ENCODE measurements at regions not wholly inside any gene's neighbourhood (a gene's known extent, or its start where the extent isn't known, plus 50 kb on each side); places are given as distances from the start of the nearest gene placed in this dataset.

GRCh38 chr10:125397608-125398007, 237.2 kb upstream of the CTBP2 start:
- no peak for DNase-seq

- no peak for DNase-seq
Observed at GRCh38 chr10:125396676-125397075, 236.3 kb upstream of the CTBP2 start.

DNA sequence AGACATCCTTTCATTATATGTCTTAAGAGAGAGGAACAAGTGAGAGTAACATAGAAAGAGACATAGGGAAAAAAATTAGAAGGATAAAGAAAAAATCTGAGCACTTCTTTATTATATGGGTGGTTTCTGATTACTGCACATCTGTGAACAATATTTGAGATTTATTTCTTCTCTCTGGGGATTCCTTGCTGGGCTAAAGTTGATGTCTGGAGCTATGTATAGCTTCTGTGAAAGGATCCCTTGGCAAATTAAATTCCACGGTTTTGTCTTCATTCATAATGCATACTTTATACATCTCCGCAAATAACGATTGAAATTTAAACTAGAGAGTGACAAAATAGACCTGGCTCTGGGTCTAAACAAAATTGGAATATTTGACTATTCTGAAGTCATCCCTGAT, 232.2 kb upstream of the CTBP2 start:
- no peak for DNase-seq

GRCh38 chr10:125392154-125392553, 231.8 kb upstream of the CTBP2 start:
- DNase-seq: no peak

- DNase-seq: no peak
Observed at GRCh38 chr10:125389648-125390047, 229.3 kb upstream of the CTBP2 start.

DNA sequence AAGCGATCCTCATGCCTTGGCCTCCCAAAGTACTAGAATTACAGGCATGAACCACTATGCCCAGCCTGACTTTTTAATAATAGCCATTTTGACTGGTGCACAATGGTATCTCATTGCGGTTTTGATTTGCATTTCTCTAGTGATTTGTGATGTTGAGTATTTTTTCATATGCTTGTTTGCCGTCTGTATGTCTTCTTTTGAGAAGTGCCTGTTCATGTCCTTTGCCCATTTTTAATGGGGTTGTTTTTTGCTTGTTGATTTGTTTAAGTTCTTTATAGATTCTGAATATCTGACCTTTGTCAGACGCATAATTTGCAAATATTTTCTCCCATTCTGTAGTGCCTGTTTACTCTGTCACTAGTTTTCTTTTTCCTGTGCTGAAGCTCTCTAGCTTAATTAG, 219.2 kb upstream of the CTBP2 start:
- DNase-seq: no peak

- DNase-seq: no peak
Observed at GRCh38 chr10:125377368-125377767, 217.0 kb upstream of the CTBP2 start.

GRCh38 chr10:125375210-125375609, 214.8 kb upstream of the CTBP2 start:
- DNase-seq: peak; percentile 23

DNA sequence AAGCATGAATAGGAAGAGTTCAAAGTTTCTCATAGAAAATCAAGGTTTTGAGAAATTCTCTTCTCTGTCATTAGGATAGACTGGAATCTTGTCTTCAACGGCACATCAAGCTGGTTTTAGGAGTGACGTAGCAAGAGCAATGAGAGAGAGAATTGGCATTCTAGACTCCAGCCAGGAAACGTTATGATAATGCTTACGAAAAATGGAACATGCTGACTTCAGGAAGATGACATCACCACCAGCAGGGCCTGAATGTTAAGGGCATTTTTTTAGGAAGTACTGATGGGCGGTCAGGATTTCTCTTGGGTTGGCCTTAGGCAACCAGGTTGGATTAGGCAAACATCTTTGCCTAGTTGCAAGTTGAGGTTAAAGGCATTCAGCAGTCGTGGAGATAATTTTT, 213.2 kb upstream of the CTBP2 start:
- no peak for DNase-seq

DNA sequence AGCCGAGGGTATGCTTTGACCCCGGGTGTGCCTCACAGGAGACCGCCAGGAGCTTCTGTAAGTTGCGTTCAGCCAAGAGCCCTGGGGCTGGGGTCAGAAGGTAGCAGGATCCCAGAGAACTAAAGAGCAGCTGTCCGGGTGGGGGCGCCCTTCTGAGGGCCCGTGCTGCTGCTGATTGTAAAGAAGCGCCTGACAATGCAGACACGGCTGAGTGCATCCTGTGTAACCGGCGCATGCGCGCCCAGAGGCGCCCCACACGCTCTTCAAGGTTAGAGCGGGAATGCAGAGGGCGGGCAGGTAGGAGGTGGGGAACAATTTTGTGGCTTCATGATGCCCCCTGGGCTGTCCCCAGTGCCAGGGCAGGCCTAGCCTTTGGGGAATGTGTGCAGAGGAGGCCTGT, 210.2 kb upstream of the CTBP2 start:
- peak; percentile 2 for DNase-seq

DNA sequence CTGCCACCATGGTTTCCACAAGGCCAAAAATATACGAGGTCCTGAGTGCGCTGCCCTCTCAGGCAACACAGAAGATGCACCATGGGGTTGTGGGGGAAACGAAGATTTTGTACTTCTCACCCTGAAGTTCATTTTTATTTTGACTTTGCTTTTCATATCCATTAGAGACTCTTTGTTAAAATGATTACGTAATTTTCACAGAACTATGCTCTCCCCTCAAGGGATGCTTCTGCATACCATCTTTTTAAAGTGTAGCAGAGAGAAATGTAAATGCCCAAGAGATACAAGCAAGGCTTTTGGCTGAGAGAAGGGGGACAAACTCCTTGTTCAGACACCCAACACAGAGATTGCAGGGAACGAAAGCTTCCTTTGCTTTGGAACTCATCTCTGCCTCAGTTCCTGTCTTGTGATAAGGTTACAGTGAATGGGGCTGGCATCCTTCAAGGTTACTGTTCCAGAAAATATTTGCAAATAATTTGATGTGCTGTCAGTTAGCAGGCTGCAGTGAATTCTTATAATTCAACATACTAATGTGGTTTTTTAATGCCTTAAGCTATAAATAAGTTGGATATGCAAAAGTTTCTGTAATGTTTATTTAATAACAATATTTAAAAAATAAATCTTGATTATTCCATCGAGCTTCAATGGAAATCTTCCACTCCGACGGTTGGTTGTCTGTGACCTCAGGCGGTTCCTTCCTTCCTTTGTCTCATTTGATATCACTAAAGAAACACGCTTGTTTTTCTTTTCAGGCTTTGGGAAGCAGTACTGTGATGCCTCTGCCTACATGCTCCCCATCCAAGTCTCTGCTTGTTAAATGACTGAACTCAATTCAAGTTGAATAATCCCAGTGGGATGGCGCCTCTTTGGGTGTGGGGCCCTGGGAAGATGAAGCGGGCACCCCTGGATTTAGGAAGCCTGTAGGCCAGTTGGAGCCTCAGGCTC, 209.3 kb upstream of the CTBP2 start:
- no peak for DNase-seq

DNA sequence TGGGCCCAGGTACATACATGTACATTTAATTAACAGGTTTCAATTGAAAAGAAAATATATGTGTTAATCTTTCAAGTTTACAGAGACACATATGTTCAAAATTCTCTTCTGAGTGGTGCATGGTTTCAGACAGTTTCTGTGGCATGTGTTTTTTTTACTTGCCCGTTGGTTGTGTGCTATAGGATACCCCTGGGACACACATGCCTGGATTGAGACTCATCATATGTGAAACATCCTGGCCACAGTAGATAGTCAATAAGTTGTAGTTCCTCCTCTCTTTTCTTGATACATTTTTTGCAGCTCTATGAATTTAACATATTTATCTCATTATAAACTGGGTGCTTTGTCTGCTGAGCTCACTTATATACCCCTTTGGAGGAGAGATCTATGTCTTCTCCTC, 207.8 kb upstream of the CTBP2 start:
- DNase-seq: no peak

GRCh38 chr10:125363791-125364190, 203.4 kb upstream of the CTBP2 start:
- DNase-seq: no peak

DNA sequence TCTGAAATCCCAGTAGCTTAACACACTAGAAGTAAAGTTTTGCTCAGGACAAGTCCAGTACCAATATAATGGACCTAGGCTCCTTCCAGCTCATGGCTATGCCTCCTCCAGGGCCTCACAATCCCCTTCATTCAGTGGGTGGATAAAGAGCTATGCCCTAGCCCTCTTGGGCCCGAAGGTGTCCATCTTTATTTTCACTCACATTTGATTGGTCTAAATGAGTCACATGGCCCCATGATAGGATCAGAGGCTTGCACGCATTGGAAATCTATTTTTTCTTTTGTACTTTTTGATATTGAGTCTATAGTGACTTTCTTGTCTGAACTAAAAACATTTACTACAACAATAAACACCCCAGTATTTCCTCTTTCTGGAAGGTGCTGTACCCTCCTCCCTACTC, 202.6 kb upstream of the CTBP2 start:
- DNase-seq: no peak

- no peak for DNase-seq
Observed at GRCh38 chr10:125359401-125359800, 199.0 kb upstream of the CTBP2 start.

DNA sequence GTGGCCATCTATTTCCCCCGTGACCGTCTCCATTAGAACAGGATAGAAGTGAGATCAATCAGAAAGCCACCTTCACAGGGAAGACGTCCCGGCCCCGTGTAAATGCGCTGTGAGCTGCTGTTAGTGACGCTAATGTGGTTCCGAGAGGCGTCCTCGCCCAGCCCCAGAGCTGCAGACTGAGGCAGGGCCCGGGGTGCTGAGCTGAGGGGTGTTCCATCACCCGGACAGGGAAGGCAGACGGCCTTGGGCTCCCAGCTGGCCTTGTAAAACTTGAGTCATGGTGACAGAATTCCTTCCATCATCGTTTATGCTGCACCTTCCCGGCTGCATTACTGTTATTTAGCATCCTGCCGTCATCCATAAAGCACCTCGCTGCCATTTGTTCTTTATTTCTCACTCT, 195.3 kb upstream of the CTBP2 start:
- DNase-seq: no peak

DNA sequence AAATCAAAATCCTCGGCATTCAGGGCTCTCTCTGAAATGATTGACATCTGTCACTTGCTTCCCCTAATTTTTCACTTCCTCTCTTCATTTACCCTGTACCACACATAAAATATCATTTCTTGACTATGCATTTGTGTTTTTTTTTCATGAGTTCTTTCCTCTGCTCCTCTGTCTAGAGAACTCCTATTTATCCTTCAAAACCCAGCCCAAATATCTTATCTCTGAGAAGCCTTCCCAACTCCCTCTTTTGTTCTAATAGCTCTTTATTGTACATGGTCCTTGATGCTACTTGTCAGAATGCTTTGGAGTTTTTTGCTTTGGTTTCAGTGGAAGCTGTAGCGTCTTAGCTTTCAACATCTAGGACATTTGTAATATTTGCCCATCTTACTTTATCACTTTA, 190.2 kb upstream of the CTBP2 start:
- no peak for DNase-seq

GRCh38 chr10:125348536-125348935, 188.2 kb upstream of the CTBP2 start:
- no peak for DNase-seq

DNA sequence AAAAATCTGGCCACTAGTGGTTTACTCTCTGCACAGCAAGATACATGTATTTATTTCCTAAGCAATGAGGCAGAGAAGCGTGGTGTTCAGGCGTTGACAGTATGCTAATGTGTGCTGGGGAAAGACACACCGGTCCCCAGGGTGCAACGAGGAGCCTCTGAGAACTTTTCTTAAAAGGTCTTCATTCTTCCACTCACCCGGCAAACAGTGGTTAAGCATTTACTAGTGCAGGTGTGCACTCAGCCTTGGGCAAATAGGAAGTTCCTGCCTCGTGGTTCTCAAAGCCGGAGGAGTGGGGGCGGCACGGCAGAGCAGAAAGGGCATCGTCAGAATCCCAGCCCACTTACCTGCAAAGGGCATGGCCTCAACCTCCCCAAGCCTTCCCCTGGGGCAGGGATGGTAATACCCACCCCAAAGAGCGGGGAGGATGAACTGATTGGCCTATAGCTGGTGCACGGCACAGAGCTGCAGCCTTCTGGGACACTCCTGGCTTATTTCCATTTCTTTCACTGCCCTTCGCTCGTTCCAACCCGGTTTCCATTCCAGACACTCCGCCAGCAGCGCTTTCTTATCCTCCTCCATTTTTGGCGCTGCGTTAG, 184.3 kb upstream of the CTBP2 start:
- DNase-seq: no peak

DNA sequence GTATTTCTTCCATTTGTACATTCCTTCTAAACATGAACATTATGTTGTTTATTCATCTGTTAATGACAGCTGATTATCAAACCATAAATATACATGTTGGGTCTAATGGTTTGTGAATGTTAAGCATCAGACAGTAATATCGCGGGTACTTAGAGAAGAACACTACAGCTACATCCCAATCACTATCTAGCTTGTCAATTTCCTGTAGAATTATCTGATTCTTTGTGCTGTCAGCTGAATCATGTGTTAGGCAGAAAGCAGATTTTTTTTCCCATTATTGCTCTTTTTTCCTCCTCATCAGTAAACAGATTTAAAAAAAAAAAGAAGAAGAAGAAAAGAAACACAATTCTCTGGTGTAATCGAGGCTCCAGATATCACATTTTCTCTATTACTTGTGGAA, 183.6 kb upstream of the CTBP2 start:
- no peak for DNase-seq

GRCh38 chr10:125343118-125343925, 183.0 kb upstream of the CTBP2 start:
- DNase-seq: peak; percentile 43

DNA sequence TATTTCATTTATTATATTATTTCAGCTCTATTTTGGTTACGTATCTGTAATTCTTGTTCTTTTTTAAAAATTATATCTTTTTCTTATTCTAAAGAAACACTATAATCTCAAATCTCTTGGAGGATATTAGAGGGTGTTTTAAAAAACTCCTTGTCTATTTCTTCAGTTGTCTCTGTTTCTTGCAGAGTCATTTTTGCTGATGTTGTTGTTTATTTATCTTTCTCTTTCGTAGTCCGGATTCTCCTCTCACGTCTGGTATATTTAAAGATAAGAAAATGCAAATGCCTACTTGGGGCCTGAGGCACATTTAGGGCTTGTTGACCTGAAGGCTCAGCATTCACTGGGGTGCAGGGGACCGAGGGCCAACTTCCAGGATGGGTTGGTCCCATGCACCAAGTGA, 181.2 kb upstream of the CTBP2 start:
- DNase-seq: no peak

DNA sequence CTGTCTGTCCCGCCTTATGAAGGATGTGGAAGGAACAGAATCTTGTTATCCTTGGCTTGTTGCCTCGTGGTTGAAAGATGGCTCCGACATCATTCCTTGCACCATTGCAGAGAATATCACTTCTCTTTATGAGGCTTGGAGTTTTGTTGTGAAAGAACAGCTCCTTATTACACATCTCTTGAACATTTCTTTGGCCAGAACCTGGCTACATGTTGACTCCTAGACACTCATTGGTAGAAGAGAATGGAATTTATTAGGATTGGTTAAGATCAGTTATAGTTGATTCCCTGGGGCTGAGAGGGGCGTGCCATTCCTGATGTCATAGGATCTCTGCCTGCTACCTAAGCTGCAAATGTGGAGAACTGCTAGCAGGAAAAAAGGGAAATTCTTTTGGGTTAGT, 180.5 kb upstream of the CTBP2 start:
- DNase-seq: no peak

DNA sequence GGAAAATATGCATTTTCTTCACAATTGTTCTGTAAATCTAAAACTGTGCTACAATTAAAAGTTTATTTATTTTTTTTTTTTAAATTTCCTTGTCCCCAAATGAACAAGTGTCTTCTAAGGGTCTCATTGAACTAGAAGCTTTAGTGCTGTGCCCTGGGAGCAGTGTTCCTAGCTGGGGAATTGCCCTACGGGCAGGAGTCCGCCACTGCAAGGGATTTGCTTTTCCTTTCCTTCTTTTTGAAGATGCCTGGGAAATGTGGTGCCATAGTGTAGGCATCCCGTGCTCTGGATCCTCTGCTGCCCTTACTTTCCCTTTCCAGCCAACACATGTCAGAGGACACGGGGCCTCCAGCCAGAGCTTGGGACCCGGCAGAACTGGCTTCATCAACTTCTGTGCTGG, 177.1 kb upstream of the CTBP2 start:
- no peak for DNase-seq
